ENCODE measurements at regions not wholly inside any gene's neighbourhood (a gene's known extent, or its start where the extent isn't known, plus 50 kb on each side); places are given as distances from the start of the nearest gene placed in this dataset.

- TF ChIP-seq NFAT5 (CRISPR knock-in tag; IDR thresholded peaks at IDR 0.05) (no peak), ZFYVE20 (CRISPR knock-in tag; IDR thresholded peaks at IDR 0.05; ENCODE audit: borderline replicate concordance, low read depth) (no peak), ARID3A (IDR thresholded peaks at IDR 0.05; ENCODE audit: low read depth, low read length) (peak; percentile 66; the same call in 1 of the 2 replicates), ZNF251 (CRISPR knock-in tag; IDR thresholded peaks at IDR 0.05) (no peak), ZNF569 (CRISPR knock-in tag; IDR thresholded peaks at IDR 0.05; ENCODE audit: borderline replicate concordance) (no peak), GMEB1 (CRISPR knock-in tag; IDR thresholded peaks at IDR 0.05; ENCODE audit: borderline replicate concordance) (no peak), ASH2L (IDR thresholded peaks at IDR 0.05; ENCODE audit: insufficient read length, low read depth, low read length) (no peak), CHD4 (IDR thresholded peaks at IDR 0.05; ENCODE audit: borderline replicate concordance, low read length) (no peak), TBX3 (IDR thresholded peaks at IDR 0.05; ENCODE audit: borderline replicate concordance) (no peak), CREB1 (IDR thresholded peaks at IDR 0.05) (no peak), CREB1 (CRISPR knock-in tag; IDR thresholded peaks at IDR 0.05) (peak; percentile 31; the same call in 1 of the 2 replicates), EZH2 (conservative IDR thresholded peaks at IDR 0.05; ENCODE audit: low read depth, low read length) (no peak), SRSF9 (IDR thresholded peaks at IDR 0.05; ENCODE audit: borderline replicate concordance, insufficient read depth, low read depth, low read length, poor library complexity, severe bottlenecking) (no peak), ZNF747 (CRISPR knock-in tag; IDR thresholded peaks at IDR 0.05; ENCODE audit: borderline replicate concordance) (no peak), ATF4 (CRISPR knock-in tag; IDR thresholded peaks at IDR 0.05) (peak in 1 of 2 experiments; percentile 99; a peak in 2 of 4 replicates), PRDM15 (CRISPR knock-in tag; IDR thresholded peaks at IDR 0.05) (no peak)
Measured at GRCh38 chr7:17600340-17600752, 301.9 kb downstream of the AHR start (continued).

Measured in HepG2 (cell line).